GM21619 (cell line): ENCODE measurements at regions not wholly inside any gene's neighbourhood (a gene's known extent, or its start where the extent isn't known, plus 50 kb on each side); places are given as distances from the start of the nearest gene placed in this dataset.

ENCODE experiments used
- ATAC-seq: cut with Tn5 transposase; IDR thresholded peaks from one replicate; pipeline ENCODE4 v1.9.1; 2021; ENCODE audit not compliant: unreplicated experiment

DNA sequence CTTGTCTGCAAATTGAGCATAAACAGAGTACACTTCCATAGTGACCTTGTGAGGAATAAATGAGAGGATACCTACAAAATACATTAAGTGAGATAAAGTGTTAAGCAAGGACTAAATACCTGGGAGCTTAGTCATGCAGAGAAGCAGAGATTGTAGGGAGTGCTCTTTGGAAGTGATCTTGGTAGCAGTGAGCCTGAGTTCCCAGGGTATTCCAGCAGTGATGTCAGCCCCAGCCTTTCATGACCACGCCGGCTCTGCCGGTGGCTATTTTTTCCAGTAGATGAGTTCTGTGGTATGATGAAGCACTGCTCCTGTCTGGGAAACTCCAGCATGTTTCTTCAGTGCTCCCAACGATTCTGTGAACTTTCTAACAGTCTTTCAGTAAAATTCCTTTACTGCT lies 391.5 kb upstream of the IGFBP7 start:
- no peak for ATAC-seq

GRCh38 chr4:57499786-57500185 lies 389.6 kb upstream of the IGFBP7 start:
- ATAC-seq, result no peak

- ATAC-seq, result no peak
Observed at GRCh38 chr4:57498251-57498650, 388.1 kb upstream of the IGFBP7 start.

GRCh38 chr4:57496697-57497471 lies 386.7 kb upstream of the IGFBP7 start:
- ATAC-seq, result no peak

- no peak for ATAC-seq
Observed at GRCh38 chr4:57494821-57495220, 384.6 kb upstream of the IGFBP7 start.

DNA sequence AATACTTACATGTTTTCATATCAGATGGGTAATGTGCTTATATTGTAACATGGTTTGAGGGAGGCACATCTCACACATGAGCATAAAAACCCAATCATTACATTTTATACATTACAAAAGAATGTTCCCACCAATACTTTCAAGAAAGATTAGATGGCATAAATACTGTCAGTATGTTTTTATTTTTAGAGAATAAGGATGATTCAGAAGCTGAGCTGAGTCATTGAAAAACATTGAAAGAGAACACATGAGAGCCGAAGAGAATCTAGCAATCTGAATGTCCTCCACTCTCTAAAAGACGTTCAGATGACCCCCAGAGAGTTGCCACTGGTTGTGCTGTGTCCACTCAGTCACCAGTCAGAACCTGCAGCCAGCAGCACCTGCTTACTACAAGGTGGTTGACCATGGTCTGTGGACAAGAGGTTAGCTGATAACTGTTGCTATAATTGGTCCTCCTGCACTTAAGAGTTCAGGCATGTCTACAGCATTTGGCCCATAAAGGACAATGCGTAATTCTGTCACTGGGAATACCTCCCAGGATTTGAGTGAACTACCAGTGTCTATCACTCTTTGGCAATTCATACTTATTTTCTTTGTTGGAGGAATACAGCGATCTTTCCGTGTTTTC lies 382.2 kb upstream of the IGFBP7 start:
- ATAC-seq, result no peak

DNA sequence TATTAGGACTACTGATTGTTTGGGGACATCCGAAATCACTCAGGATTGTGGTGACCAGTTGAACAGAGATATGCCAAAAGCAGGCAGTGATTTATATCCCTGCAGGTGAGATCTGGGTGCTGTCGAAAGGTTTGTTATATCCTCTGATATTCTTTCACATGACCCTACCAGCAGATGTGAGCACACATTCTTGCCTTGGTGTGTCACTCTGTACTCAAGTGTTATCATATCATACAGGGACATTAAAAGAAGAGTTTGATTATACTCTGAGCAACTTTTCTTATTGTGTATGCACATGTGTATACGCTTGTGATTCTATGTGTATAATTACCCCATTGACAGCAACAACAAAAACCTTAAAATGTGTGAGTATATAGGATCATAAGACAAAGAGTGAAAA lies 381.2 kb upstream of the IGFBP7 start:
- ATAC-seq, result no peak

DNA sequence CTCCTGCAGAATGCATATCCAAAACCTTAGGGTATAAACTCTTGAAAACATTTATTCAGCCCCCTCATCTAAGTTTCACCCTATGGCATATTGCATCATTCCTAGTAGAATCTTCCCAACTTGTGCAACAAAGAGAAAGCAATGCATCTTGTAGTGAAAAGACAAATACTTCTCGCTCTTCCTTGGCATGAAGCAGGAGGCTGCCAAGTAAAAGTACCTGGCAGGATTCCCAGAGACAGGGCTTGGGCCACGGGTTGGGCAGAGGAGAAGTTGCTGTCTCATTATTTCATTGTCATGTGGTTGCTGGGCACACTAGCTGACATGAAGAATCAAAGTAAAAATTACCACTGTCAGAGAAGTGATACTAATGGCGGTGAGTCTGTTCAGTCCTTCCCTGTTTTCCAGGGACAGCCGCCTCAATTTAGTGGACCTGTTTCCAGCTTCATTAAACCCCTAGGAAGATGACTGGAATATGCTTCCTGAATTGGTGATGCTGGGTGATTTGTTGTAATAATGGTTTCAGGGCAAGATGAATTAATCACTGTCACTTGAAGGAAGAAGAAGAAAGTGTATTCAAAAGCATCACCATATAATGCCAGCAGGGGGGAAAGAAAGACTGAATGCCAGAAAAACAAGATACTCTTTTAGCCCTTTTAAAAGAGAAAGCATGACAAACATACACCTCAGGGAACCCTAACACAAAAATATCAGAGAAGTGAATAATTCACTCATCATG lies 380.5 kb upstream of the IGFBP7 start:
- ATAC-seq, result no peak

DNA sequence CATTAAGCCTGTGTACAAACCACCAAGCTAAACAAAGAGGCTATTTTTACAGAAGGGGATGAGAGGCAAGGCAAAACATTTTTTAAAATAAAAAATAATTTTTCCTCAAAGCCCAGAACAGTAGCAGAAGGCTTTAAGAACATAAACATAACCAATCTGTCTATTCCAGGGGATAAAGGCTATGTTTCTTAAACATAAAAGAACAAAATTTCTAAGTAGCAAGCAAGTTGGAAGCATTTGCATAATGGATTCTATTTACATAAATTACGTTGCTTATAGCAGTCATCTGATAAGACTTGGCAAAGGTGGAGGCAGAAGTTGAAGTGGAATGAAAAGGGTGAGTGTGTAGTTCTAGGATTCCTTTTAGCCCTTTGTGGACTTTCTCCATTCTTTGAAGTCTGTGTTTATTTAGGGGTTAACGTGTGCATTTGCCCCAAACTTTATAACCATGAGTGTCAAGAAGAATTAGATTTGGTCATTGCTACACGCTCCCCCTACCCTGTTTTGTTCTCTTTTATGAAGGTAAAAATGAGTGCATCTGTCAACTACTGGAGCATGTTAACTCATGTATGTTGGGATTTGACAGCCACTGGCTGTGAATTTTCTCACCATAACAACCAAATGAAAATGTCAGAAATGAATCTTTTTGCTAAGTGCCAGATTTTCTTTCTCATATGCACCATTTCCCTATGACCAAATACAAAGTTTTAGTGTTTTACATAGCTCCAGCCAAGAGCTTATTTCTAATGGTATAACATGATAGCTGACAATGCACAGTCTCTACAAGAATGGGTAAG lies 378.4 kb upstream of the IGFBP7 start:
- ATAC-seq, result no peak

DNA sequence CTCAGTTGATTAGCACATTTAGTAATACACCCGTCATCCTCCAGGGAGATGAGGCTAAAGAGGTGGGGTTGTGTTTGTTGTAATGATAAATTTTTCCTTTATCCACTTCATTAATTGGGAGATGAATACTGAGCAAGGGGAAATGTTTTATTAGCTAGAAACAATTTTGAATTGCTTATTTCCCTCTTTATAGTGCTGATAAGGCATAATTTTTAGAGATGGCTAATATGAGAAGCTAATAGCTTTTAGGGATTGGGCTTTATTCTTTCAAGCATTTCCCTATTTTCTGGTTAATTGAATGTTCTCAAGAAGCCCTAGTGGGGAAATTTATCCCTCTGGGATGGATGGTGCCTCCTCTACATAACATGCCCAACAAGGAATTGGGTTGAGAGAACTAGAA lies 365.2 kb upstream of the IGFBP7 start:
- ATAC-seq, result no peak

DNA sequence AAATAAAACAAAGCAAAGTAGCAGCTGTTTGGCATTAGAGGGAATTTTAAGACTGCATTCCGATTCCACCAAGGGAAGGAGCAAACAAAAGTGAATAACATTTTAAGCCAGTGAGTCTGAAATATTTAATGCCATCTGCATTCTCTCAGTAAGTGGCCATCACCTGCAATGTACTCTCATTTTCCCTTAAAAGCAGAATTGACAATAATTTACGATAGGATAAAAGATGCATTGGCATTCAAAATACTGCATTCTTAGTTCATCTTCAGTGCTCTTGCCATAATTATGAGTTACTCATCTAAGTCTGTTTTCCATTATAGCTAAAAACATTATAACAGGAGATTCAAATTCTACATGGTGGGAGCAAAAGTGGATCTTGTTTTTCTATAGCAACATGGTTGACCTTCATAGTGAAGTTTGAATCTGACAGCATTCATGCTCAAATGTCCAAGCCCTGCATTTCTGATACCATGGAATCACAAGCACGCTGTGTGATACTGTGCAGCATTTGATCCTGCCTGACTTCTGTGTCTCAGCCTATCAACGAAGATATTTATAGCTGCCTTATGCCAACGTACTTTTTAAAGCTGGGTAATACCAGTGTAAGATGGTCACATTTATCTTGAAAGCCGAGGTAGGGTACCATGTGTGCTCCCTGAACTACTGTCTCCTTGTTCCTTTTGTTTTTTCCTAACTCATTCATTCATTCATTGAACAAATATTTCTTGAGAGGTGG lies 355.3 kb upstream of the IGFBP7 start:
- no peak for ATAC-seq

- no peak for ATAC-seq
Observed at GRCh38 chr4:57462843-57463242, 352.7 kb upstream of the IGFBP7 start.

- ATAC-seq, result no peak
Observed at GRCh38 chr4:57460967-57461366, 350.8 kb upstream of the IGFBP7 start.

GRCh38 chr4:57448901-57449300 lies 338.7 kb upstream of the IGFBP7 start:
- ATAC-seq, result no peak

DNA sequence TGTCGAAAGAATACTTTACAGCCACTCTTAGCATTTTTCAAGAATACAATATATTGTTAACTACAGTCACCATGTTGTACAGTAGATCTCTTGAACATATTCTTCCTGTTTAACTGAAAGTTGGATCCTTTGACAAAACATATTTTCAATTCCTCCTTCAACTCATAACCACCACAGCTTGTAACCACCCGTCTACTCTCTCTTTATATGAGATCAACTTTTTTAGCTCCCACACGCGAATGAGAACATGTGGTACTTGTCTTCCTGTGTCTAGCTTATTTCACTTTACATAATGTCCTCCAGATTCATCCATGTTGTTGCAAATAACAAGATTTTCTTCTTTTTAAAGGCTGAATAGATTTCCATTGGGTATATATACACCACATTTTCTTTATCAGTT lies 338.3 kb upstream of the IGFBP7 start:
- no peak for ATAC-seq

DNA sequence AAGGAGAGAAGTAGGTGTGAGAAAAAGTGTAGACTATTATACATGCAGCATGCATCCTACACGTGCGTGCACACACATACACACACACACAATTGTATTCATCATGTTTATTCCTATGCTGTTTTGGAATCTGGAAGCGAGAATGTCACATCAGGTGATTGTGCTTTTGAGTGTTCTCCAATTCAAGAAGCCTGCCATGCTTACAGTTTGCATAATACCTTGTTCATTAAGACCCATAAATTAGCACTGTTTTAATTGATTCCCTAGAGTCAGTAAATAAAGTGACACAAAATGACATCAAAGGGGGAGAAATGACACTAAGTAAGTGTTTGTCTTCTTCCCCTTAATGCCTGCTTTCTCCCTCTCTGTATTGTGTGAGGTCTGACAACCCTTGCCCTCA lies 336.1 kb upstream of the IGFBP7 start:
- no peak for ATAC-seq

DNA sequence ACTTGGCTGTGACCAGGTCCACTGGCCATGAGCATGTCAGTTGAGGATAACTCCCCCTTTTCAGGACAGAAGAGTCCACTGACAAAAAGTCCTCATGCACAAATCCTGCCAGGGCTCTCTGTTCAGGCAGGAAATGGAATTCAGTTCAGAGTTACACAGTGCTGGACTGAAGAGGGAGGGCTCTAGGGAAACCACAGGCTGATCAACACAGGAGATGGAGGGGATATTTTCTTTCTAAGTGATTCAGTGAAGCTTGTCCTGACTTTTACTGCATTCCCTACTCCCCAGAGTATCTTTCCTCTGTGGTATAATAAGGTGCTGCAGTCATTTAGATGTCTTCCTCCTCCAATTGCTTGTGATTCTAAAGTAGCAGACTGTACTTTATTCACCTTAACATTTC lies 335.5 kb upstream of the IGFBP7 start:
- no peak for ATAC-seq

- no peak for ATAC-seq
Observed at GRCh38 chr4:57444671-57445070, 334.5 kb upstream of the IGFBP7 start.

DNA sequence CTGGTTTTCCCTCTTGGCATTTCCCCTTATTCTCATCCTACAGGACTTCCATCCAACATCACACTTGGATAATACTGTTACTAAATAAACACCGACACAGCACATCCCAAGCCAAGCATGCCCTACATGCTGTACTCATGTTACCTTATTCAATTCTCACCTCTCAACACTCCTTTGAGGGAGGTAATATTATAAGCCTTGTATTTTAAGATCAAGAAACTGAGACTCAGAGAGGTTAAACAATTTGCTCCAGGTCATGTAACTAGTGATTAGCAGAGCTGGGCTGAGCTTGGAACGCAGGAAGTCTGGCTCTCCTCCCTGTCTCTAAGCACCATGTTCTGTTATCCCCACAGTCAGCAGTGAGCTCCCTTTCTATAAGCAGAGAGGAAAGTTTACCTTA lies 333.6 kb upstream of the IGFBP7 start:
- no peak for ATAC-seq

GRCh38 chr4:57443308-57443707 lies 333.1 kb upstream of the IGFBP7 start:
- ATAC-seq, result no peak

GRCh38 chr4:57442831-57443291 lies 332.7 kb upstream of the IGFBP7 start:
- no peak for ATAC-seq
